NB4 (cell line): ENCODE measurements at regions not wholly inside any gene's neighbourhood (a gene's known extent, or its start where the extent isn't known, plus 50 kb on each side); places are given as distances from the start of the nearest gene placed in this dataset.

Experiments used
- POLR2A ChIP-seq: IDR thresholded peaks from 2 replicates; pipeline ENCODE4 v1.6.1; 2011; ENCODE audit warnings: mild to moderate bottlenecking; ENCODE audit not compliant: insufficient read length; ENCODE audit errors: extremely low read depth
- TF ChIP-seq, protein P1 (sequence below): IDR thresholded peaks from one replicate; pipeline ENCODE4 v1.5.1; 2012; ENCODE audit warnings: low read depth, low read length
- TF ChIP-seq, protein P2 (sequence below): IDR thresholded peaks from 2 replicates; pipeline ENCODE4 v1.6.1; 2011; ENCODE audit warnings: low read depth, low read length

DNA sequence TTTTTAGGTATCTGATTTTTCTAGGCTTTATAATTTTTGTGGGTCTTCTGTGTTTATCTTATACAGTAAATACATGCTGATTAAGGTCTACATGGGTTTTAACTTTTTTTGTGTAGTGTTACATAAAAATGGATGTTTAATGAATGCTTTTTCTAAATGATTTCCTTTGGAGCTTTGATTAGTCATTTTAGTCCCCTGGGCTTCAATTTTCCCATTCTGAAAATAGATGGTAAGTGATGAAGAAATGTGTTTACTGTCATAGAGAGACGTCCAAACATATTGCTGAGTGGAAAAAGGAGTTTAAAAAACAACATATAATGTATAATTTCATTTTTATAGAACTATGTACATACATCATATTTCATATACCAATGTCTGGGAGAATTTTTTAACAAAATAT, 140.9 kb upstream of the HMCN1 start:
- TF ChIP-seq POLR2A: no peak
- TF ChIP-seq, protein P1, sequence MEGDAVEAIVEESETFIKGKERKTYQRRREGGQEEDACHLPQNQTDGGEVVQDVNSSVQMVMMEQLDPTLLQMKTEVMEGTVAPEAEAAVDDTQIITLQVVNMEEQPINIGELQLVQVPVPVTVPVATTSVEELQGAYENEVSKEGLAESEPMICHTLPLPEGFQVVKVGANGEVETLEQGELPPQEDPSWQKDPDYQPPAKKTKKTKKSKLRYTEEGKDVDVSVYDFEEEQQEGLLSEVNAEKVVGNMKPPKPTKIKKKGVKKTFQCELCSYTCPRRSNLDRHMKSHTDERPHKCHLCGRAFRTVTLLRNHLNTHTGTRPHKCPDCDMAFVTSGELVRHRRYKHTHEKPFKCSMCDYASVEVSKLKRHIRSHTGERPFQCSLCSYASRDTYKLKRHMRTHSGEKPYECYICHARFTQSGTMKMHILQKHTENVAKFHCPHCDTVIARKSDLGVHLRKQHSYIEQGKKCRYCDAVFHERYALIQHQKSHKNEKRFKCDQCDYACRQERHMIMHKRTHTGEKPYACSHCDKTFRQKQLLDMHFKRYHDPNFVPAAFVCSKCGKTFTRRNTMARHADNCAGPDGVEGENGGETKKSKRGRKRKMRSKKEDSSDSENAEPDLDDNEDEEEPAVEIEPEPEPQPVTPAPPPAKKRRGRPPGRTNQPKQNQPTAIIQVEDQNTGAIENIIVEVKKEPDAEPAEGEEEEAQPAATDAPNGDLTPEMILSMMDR: no peak
- TF ChIP-seq, protein P2, sequence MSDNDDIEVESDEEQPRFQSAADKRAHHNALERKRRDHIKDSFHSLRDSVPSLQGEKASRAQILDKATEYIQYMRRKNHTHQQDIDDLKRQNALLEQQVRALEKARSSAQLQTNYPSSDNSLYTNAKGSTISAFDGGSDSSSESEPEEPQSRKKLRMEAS: no peak
